ENCODE measurements at regions not wholly inside any gene's neighbourhood (a gene's known extent, or its start where the extent isn't known, plus 50 kb on each side); places are given as distances from the start of the nearest gene placed in this dataset.

DNA sequence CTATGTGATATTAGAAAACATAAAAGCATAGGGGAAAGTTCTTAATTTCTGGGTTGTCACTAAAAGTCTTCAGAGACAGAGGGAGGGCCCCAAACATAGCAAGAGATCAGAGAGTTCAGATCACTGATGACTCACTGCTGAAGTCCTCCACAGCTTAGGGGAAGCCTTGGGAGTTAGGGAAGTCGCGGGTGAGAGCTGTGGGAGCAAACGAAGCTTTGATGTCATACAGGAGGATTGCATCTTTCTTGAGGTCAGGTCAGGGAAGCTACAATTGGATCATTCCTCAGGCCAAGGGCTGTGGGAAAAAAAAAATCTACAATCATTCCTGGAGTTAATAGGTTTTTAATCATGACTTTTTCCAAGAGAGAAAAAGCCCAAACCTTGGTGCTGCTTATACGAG lies 96.2 kb downstream of the COPS8 start:
- H3K27ac ChIP-seq (ENCODE audit: low read length, poor library complexity, severe bottlenecking): peak overlapping the region; percentile 43
- no peak overlapping the region for H3K4me3 ChIP-seq (ENCODE audit: insufficient read depth in 1 of 2, low read depth in 1 of 2, low read length in 2 of 2)
- no peak overlapping the region for H3K14ac ChIP-seq (ENCODE audit: low read length in 2 of 2)
- no peaks in the 10 kb centered on the region for H3K27me3 ChIP-seq (ENCODE audit: control insufficient read depth in 1 of 2, insufficient read depth in 1 of 2, low read length in 2 of 2)
- no peak overlapping the region for H4K91ac ChIP-seq (ENCODE audit: low read length)
- H3K36me3 ChIP-seq (ENCODE audit: control insufficient read depth in 1 of 2, insufficient read depth in 2 of 2, low read depth in 1 of 2, low read length in 2 of 2): no peaks in the 10 kb centered on the region
- no peak overlapping the region for H2AFZ ChIP-seq (ENCODE audit: low read depth, low read length)
- H3K4ac ChIP-seq (ENCODE audit: low read depth in 1 of 2, low read length in 2 of 2): peak overlapping the region; percentile 80 to 94
- no peak overlapping the region for H2BK5ac ChIP-seq (ENCODE audit: low read depth, low read length, poor library complexity, severe bottlenecking)
- no peak overlapping the region for H3K4me2 ChIP-seq (ENCODE audit: low read length, poor library complexity, severe bottlenecking)
- 10% methylated on average over 4 of the region's 4 CpGs for WGBS
- H4K8ac ChIP-seq (ENCODE audit: low read length): peak overlapping the region; percentile 79
- peak overlapping the region; percentile 61 for H3K9ac ChIP-seq (ENCODE audit: low read length)
- peak overlapping the region; percentile 61 to 94 for H2BK12ac ChIP-seq (ENCODE audit: low read length in 2 of 2)
- peaks cover 14% of the 10 kb centered on the region for H3K4me1 ChIP-seq (ENCODE audit: control insufficient read depth, insufficient read depth, low read depth, low read length)
- H3K79me1 ChIP-seq (replicated peaks; ENCODE audit: low read length, poor library complexity, severe bottlenecking): no peaks in the 10 kb centered on the region
- H3K9me3 ChIP-seq (ENCODE audit: control insufficient read depth, low read length): no peaks in the 10 kb centered on the region
- DNase-seq: peak; percentile 97
- H3K23ac ChIP-seq (ENCODE audit: low read length in 2 of 2): no peak overlapping the region
- H3K18ac ChIP-seq (ENCODE audit: low read depth in 1 of 2, low read length in 2 of 2): peak overlapping the region; percentile 98 to 99
- H2BK120ac ChIP-seq (ENCODE audit: low read depth, low read length): peak overlapping the region; percentile 89
- H2AK5ac ChIP-seq (ENCODE audit: low read length, severe bottlenecking): no peak overlapping the region
- no peak overlapping the region for H2BK15ac ChIP-seq (ENCODE audit: low read depth, poor library complexity, severe bottlenecking)

DNA sequence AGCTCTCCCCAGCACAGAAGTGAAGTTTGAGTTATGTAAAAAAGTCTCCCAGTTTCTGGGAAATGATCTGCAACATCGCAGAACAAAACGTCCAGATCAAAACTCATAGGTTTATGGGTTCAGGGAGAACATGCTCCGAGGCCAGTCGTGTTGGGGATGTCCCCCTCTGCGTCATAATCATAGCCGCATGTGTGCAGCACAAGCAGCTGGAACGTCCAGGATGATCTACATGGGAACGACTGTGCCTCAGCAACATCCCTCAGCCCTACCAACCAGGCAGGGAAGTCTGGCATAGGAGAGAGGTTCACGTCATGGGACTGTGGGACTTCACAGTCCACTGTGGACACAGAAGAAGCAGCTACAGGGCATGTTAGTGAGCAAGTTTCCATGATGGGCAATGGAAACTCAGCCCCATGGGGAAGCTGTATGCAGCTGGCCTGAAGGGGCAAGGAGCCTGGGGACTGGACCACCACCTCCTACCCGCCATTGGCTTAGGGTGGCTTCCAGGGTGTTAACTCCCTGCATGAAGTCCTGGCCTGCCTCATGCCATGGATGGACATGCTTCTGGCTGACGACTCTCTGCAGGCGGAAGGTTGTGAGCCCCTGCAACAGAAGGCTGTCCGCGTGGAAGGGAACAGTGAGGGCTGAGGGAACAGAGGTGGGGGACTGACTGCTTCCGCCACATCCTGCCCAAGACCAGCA lies 96.9 kb downstream of the COPS8 start:
- H2BK5ac ChIP-seq (ENCODE audit: low read depth, low read length, poor library complexity, severe bottlenecking): no peak overlapping the region
- 84% methylated on average over 15 of the region's 15 CpGs for WGBS
- H4K8ac ChIP-seq (ENCODE audit: low read length): peak overlapping the region; percentile 93
- no peaks in the 10 kb centered on the region for H3K27me3 ChIP-seq (ENCODE audit: control insufficient read depth in 1 of 2, insufficient read depth in 1 of 2, low read length in 2 of 2)
- DNase-seq: peak; percentile 68
- peak overlapping the region; percentile 99 for H2BK12ac ChIP-seq (ENCODE audit: low read length in 2 of 2)
- H3K4me2 ChIP-seq (ENCODE audit: low read length, poor library complexity, severe bottlenecking): no peak overlapping the region
- peak overlapping the region; percentile 92 for H2BK15ac ChIP-seq (ENCODE audit: low read depth, poor library complexity, severe bottlenecking)
- H3K79me1 ChIP-seq (replicated peaks; ENCODE audit: low read length, poor library complexity, severe bottlenecking): no peaks in the 10 kb centered on the region
- H3K4me3 ChIP-seq (ENCODE audit: insufficient read depth in 1 of 2, low read depth in 1 of 2, low read length in 2 of 2): no peak overlapping the region
- H3K4me1 ChIP-seq (ENCODE audit: control insufficient read depth, insufficient read depth, low read depth, low read length): peaks cover 14% of the 10 kb centered on the region
- H2AFZ ChIP-seq (ENCODE audit: low read depth, low read length): no peak overlapping the region
- peak overlapping the region; percentile 43 for H3K27ac ChIP-seq (ENCODE audit: low read length, poor library complexity, severe bottlenecking)
- peak overlapping the region; percentile 96 for H4K91ac ChIP-seq (ENCODE audit: low read length)
- H3K18ac ChIP-seq (ENCODE audit: low read depth in 1 of 2, low read length in 2 of 2): peak overlapping the region; percentile 98 to 99
- H3K4ac ChIP-seq (ENCODE audit: low read depth in 1 of 2, low read length in 2 of 2): peak overlapping the region; percentile 80 to 94
- H2AK5ac ChIP-seq (ENCODE audit: low read length, severe bottlenecking): peak overlapping the region; percentile 21
- peak overlapping the region; percentile 61 for H3K9ac ChIP-seq (ENCODE audit: low read length)
- peak overlapping the region in 1 of 2 experiments; percentile 96 for H3K14ac ChIP-seq (ENCODE audit: low read length in 2 of 2)
- H3K9me3 ChIP-seq (ENCODE audit: control insufficient read depth, low read length): no peaks in the 10 kb centered on the region
- no peak overlapping the region for H3K23ac ChIP-seq (ENCODE audit: low read length in 2 of 2)
- H3K36me3 ChIP-seq (ENCODE audit: control insufficient read depth in 1 of 2, insufficient read depth in 2 of 2, low read depth in 1 of 2, low read length in 2 of 2): no peaks in the 10 kb centered on the region
- peak overlapping the region; percentile 89 for H2BK120ac ChIP-seq (ENCODE audit: low read depth, low read length)

DNA sequence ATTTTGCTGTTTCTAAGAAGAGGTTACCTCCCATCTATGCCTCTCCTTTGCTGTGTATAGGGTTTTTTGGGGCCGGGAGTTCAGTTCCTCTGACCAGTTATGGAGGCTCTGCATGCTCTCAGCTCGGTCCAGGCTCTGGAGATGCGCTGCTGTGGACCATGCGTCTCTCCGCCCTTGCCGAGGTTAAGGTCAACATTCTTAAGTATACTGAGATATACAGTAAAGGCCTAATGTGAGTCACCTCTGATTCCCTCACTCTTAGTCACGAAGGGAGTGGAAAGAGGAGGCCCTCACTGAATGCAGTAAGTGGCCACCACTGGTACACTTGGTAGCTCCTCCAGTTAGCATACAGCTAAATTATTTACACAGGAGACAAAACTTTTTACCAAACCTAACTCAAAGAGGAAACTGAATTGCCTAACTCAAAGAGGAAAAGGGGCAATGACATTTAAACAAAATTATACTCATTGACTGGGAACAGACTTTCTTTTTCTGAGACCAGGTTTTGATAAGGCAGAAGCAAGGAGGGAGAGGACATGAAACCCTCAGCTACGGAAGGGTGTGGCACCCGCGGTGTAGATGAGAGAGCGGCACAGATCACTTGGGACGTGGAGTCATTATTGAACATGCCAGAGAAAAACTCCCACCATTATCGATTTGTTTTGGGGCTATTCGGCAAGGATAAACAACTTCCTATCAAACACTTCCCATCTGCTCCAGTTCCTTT lies 98.7 kb downstream of the COPS8 start:
- peak overlapping the region; percentile 67 to 95 for H3K18ac ChIP-seq (ENCODE audit: low read depth in 1 of 2, low read length in 2 of 2)
- peaks cover 10% of the 10 kb centered on the region for H3K4me1 ChIP-seq (ENCODE audit: control insufficient read depth, insufficient read depth, low read depth, low read length)
- H2BK5ac ChIP-seq (ENCODE audit: low read depth, low read length, poor library complexity, severe bottlenecking): no peak overlapping the region
- peak overlapping the region; percentile 81 for H4K91ac ChIP-seq (ENCODE audit: low read length)
- peak; percentile 94 for DNase-seq
- peak overlapping the region; percentile 16 for H3K9ac ChIP-seq (ENCODE audit: low read length)
- H2BK120ac ChIP-seq (ENCODE audit: low read depth, low read length): peak overlapping the region; percentile 57
- no peaks in the 10 kb centered on the region for H3K9me3 ChIP-seq (ENCODE audit: control insufficient read depth, low read length)
- H3K4ac ChIP-seq (ENCODE audit: low read depth in 1 of 2, low read length in 2 of 2): peak overlapping the region; percentile 28 to 87
- H2AFZ ChIP-seq (ENCODE audit: low read depth, low read length): no peak overlapping the region
- H3K79me1 ChIP-seq (replicated peaks; ENCODE audit: low read length, poor library complexity, severe bottlenecking): no peaks in the 10 kb centered on the region
- H3K27ac ChIP-seq (ENCODE audit: low read length, poor library complexity, severe bottlenecking): no peak overlapping the region
- peak overlapping the region; percentile 89 to 92 for H2BK12ac ChIP-seq (ENCODE audit: low read length in 2 of 2)
- no peak overlapping the region for H3K23ac ChIP-seq (ENCODE audit: low read length in 2 of 2)
- no peak overlapping the region for H3K4me3 ChIP-seq (ENCODE audit: insufficient read depth in 1 of 2, low read depth in 1 of 2, low read length in 2 of 2)
- peak overlapping the region; percentile 65 for H2BK15ac ChIP-seq (ENCODE audit: low read depth, poor library complexity, severe bottlenecking)
- H3K4me2 ChIP-seq (ENCODE audit: low read length, poor library complexity, severe bottlenecking): no peak overlapping the region
- peak overlapping the region; percentile 79 for H4K8ac ChIP-seq (ENCODE audit: low read length)
- H3K36me3 ChIP-seq (ENCODE audit: control insufficient read depth in 1 of 2, insufficient read depth in 2 of 2, low read depth in 1 of 2, low read length in 2 of 2): no peaks in the 10 kb centered on the region
- WGBS: 46% methylated on average over 8 of the region's 14 CpGs
- no peak overlapping the region for H2AK5ac ChIP-seq (ENCODE audit: low read length, severe bottlenecking)
- no peak overlapping the region for H3K14ac ChIP-seq (ENCODE audit: low read length in 2 of 2)
- H3K27me3 ChIP-seq (ENCODE audit: control insufficient read depth in 1 of 2, insufficient read depth in 1 of 2, low read length in 2 of 2): no peaks in the 10 kb centered on the region

DNA sequence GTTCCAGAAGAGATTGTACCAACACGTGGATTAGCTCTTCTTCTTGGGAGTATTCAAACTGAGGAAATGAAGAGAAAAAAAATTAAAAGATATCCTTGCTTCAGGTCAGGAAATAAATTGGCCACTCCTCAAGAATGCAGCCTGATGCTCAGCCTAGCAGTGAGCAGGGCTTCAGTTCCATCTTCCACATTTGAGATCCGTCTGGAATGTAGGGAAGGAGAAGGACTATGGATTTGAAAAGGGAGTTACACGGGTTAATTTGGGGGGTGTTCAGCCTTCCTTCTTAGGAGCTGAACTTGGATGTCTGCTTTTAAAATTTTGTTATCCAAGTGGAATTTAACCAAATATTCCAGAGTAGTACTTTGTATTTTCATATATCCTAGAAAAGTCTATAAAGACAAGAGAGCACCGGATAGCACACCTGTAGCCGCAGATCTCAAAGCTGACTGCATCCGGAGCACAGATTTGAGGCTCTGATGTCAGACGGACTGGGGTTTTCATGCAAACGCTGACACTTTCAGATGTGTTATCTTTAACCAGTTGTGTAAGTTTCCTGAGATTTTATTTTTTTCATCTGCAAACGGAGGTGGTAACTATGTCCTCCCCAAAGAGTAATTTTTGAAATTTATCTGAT lies 99.3 kb downstream of the COPS8 start:
- Histone ChIP-seq H3K4ac (ENCODE audit: low read depth in 1 of 2, low read length in 2 of 2) (peak overlapping the region; percentile 28 to 92), H2BK120ac (ENCODE audit: low read depth, low read length) (peak overlapping the region; percentile 56), H4K91ac (ENCODE audit: low read length) (no peak overlapping the region), H3K4me3 (ENCODE audit: insufficient read depth in 1 of 2, low read depth in 1 of 2, low read length in 2 of 2) (no peak overlapping the region), H2BK12ac (ENCODE audit: low read length in 2 of 2) (peak overlapping the region; percentile 89 to 92), H2BK5ac (ENCODE audit: low read depth, low read length, poor library complexity, severe bottlenecking) (no peak overlapping the region), H3K79me1 (replicated peaks; ENCODE audit: low read length, poor library complexity, severe bottlenecking) (no peaks in the 10 kb centered on the region), H2BK15ac (ENCODE audit: low read depth, poor library complexity, severe bottlenecking) (no peak overlapping the region), H3K9ac (ENCODE audit: low read length) (peak overlapping the region; percentile 16), H4K8ac (ENCODE audit: low read length) (no peak overlapping the region), H3K9me3 (ENCODE audit: control insufficient read depth, low read length) (no peaks in the 10 kb centered on the region), H3K27me3 (ENCODE audit: control insufficient read depth in 1 of 2, insufficient read depth in 1 of 2, low read length in 2 of 2) (no peaks in the 10 kb centered on the region), H2AK5ac (ENCODE audit: low read length, severe bottlenecking) (no peak overlapping the region), H3K23ac (ENCODE audit: low read length in 2 of 2) (no peak overlapping the region), H3K36me3 (ENCODE audit: control insufficient read depth in 1 of 2, insufficient read depth in 2 of 2, low read depth in 1 of 2, low read length in 2 of 2) (no peaks in the 10 kb centered on the region), H3K14ac (ENCODE audit: low read length in 2 of 2) (no peak overlapping the region), H3K4me2 (ENCODE audit: low read length, poor library complexity, severe bottlenecking) (no peak overlapping the region), H3K4me1 (ENCODE audit: control insufficient read depth, insufficient read depth, low read depth, low read length) (peaks cover 10% of the 10 kb centered on the region), H3K18ac (ENCODE audit: low read depth in 1 of 2, low read length in 2 of 2) (peak overlapping the region; percentile 67 to 69), H2AFZ (ENCODE audit: low read depth, low read length) (no peak overlapping the region), H3K27ac (ENCODE audit: low read length, poor library complexity, severe bottlenecking) (no peak overlapping the region)
- DNase-seq: no peak
- 86% methylated on average over 9 of the region's 9 CpGs for WGBS
